D341Med (cell line): ENCODE measurements at regions not wholly inside any gene's neighbourhood (a gene's known extent, or its start where the extent isn't known, plus 50 kb on each side); places are given as distances from the start of the nearest gene placed in this dataset.

Source experiments
- DNase-seq: peaks from one replicate; pipeline ENCODE4 v3.0.0; 2012; ENCODE audit warnings: low spot score

DNA sequence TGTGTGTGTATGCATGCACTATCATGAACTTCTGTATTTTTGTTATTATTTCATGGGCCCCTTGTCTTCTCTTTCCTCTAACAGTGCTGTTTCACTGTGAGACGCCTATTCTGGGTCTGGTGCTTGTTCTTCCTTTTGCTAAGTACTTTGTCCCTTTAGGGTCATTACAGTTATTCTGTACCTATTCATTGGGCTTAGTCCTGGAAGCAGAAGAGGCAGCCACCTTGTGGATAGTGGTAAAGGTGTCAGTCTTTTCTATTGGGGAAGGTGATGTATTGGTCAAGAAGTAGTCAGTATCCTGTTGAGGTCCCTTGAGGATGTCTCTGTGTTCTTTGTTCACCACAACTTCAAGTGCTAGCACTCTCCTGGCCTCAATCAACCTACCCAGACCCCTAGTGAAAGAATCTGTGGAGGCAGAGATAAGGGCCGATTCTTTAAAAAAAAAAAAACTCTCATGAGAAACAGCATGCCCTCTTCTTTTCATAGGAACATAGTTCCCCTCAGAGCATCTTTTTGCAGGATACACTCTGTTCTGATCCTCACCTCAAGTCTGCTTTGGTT, 593.8 kb downstream of the SPRY1 start:
- DNase-seq = no peak

- no peak for DNase-seq
Observed at GRCh38 chr4:123994917-123995316, 598.3 kb downstream of the SPRY1 start.

- DNase-seq = no peak
Observed at GRCh38 chr4:123995936-123996335, 599.3 kb downstream of the SPRY1 start.

DNA sequence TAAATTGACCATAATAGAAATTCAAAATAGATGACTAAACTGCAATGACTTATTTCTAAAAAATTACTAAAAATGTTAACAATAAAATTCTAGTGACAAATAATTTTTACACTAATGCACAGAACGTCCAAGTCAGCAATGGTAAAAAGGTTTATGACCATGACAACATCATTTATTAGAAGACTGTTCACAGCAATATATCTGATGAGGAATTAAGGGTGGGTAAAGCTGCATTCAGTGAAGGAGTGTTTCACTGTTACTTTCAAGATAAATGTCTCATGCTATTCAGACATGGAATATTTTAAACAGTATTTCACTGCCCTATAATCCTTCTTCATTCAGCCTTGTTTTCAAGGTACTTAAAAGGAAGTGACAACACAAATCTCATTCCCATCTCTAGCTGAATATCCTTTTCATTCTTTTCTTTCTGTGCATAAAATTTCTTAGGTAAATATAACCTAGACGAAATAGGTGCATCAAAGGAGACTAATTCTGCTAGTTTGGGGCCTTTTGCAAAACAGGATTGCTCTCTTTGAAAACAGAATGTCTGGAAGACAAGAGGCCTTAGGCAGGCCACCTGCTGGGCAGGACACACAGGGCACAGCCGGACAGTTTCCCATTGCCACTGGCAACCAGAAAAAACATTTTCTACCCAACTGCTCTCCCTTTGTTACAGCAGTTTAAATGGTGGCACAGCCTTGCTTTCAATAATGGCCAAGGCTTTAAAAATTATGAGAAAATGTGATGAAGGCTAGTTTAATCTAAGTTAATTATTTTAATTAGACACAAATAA, 600.3 kb downstream of the SPRY1 start:
- DNase-seq = no peak

DNA sequence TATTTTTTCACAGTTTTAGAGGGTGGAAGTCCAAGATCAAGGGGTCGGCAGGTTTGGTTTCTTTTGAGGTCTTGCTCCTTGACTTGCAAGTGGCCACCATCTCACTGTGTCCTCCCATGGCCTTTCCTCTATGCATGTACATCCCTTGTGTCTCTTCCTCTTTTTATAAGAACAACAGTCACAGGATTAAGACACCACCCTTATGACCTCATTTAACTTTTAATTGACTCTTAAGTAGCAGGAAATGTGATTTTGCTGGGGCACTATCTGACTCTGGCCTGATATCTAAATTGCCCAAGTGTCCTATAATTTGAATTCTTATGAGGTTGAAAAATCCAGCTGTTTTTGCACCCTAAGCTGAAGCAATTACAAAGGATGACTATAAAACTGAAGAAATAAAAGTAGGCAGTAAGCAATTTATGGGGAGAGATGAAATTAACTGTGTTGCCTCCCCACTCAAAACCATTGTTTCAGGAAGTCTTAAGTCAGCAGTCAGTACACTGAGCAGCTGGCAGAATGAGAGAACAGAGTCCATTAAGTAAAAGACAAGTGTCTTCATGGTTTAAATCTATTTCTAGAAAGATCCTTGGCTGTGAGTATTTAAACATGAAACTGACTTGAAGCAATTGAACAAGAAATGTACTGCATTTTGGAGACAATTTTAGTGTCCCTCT, 601.3 kb downstream of the SPRY1 start:
- DNase-seq = no peak

DNA sequence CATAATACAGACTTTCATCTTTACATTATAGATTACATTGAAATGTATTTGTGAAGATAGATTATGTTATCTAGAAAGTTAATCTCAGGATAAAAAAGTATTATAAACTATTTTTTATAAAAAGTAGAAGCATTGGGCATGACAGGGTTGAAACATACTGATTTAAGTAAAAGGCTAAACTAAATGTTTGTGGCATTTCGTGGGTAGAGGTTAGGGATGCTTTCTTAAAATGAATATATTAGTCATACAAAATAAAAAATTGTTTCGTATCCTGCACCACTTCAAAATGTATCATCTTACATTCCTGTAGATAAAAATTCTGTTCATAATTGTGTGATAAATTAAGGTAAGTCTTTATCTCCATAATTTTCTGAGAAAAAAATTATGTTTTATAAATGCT, 603.6 kb downstream of the SPRY1 start:
- no peak for DNase-seq

- DNase-seq = no peak
Observed at GRCh38 chr4:124015766-124016165, 619.2 kb downstream of the SPRY1 start.

- DNase-seq = no peak
Observed at GRCh38 chr4:124017185-124017785, 620.7 kb downstream of the SPRY1 start.

DNA sequence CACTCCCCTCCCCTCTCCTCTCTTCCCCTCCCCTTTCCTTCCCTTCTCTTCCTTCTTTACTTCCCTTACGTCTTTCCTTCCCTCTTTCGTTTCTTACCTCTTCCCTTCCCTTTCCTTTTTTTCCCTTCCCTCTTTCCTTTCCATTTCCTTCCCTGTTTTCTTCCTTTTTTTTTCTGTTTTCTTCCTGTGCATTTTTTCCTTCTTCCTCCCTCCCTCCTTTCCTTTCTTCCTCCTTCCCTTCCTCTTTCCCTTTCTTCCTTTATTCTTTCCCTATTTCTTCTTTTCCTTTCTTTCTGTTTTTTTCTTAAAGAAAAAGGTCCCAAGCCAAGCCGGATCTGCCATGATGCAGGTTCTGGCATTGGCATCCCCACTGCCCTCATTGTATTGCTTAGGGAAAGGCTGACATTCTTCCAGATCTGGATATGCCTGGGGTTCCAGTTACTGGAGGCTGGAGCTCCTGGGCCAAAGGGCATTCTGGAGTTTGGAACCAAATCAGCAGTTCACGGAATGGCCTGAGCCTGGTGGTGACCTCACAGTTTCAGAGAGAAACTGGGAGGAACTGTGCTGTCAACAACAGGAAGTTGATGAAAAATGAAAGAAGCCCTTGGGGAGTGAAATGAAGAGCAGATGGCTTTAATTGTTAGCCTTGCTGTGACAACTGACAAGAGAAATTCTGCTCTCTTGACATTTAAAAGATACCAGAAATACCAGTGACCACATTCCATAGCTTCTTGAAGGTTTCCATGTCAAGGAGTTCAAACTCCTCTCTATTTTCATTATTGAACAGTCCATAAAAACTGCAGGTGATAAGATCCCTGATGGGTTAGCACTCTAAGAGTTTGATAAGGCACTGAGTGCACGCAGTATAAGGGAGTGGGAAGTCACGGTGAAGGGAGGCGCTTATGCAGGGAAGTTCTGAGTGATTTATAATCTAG, 622.1 kb downstream of the SPRY1 start:
- DNase-seq = no peak

- no peak for DNase-seq
Observed at GRCh38 chr4:124019749-124020549, 623.4 kb downstream of the SPRY1 start.

DNA sequence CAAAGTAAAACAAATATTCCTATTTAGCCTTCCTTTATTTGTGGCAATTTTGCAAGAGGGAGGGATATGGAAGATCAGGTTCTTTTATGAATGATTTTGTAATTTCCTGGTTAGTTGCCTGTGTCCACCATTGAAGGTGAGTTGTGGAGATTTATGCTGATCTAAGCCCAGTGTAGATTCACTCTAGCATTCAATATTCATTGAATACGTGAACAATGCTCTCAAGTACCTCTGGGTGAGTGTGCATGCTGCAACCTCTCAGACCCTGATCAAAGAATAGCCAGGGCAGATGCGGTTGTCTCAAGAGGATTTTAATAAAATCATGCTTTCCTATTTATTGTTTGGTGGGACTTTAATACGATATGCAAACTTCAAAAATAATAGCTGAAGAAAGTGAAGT, 628.4 kb downstream of the SPRY1 start:
- no peak for DNase-seq

DNA sequence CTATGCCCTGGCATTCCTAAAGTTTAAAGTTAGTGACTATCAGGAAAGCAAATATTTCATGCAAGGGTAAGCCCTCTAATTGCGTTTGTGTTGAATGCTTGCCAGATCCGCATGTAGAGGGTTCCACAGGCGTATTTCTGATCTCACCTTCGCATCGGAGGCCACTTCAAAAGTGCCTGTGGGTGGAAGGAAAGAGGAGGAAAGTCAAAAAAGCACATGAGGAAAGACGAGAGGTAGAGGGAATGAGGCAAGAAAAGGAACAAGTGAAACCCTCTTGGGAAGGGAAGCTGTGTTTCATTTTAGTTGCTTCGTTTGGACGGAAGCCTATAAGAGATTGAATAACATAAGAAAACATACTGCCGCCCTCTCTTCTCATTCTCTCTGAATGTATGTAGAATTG, 628.8 kb downstream of the SPRY1 start:
- no peak for DNase-seq

DNA sequence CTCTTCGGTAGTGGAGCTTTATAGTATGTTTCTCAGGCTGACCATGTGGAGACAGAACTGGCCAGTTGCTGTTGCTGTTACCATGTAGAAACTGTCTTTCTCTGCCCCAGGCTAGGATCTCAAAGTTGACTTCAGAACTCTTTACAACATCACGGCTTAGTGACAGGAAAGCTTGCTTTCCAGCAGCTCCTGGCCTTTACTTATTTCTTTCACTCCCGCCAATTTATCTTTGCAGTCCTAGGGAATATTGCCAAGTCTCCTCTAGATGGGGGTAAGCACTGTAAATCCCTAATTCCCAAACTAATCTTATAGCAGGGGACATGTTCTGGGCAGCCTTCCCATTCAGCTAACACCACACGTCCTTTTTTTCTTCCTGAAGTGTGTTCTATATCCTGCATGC, 631.6 kb downstream of the SPRY1 start:
- DNase-seq = peak; percentile 36

DNA sequence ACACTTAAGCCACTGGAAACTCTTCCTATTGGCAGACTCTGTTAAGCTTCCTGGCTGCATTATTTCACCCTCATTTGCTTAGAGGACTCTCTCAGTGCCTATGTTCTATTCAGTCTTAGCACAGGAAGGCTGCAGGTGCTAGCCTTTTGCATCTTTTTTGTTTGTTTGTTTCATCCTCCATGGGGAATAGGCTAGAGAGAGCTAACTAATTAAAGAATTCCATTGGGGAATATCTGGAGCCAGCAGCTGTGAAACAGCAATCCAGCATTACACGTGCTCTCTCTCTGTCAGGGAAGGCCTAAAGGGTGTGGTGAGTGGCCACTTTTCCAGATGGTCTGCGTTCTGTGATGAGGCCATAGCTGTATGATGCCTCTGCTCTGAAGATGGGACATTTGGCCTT, 633.6 kb downstream of the SPRY1 start:
- no peak for DNase-seq

DNA sequence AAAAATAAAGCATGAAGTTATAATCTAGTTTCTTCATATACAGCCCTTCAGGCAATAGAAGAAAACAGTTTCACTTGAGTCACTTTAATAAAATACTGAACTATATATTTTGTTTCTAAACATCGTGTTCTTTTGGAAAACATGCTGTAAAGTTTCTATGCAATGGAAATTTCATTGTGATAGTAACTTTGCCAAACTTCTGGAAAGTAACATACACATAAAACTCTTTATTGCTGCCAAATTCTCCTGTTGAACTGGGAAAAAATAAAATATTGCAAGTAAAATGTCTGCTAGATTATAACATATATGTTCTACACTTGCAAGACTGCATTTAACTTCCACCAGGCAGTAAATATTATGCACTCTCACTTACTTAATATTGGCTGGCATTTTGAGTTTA, 635.4 kb downstream of the SPRY1 start:
- no peak for DNase-seq

GRCh38 chr4:124035364-124036041, 638.9 kb downstream of the SPRY1 start:
- DNase-seq = no peak

- DNase-seq = no peak
Observed at GRCh38 chr4:124037236-124037635, 640.6 kb downstream of the SPRY1 start.

- DNase-seq = no peak
Observed at GRCh38 chr4:124044330-124044729, 647.7 kb downstream of the SPRY1 start.

DNA sequence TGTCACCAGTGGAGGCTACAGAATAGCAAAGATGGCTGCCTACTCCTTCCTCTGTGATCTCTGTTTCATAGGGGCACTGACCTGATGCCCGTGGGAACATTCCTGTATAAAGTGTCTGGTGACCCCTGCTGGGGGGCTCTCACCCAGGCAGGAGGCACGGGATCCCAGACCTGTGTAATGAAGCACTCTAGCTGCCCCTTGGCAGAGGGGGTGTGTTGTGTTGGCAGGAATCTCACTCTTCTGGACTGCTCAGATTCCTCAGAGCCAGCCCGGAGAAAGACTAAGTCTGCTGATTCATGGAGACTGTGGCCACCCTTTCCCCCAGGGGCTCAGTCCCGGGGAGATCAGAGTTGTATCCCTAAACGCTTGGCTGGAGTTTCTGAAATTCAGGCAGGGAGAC, 648.3 kb downstream of the SPRY1 start:
- DNase-seq = no peak

GRCh38 chr4:124046190-124046589, 649.6 kb downstream of the SPRY1 start:
- DNase-seq = no peak
